ENCODE measurements at regions not wholly inside any gene's neighbourhood (a gene's known extent, or its start where the extent isn't known, plus 50 kb on each side); places are given as distances from the start of the nearest gene placed in this dataset.
"Not testable (repeated sequence)": the region's sequence is repeated elsewhere in the genome, so short reads cannot be mapped to it uniquely, and the experiment has no call there.

DNA sequence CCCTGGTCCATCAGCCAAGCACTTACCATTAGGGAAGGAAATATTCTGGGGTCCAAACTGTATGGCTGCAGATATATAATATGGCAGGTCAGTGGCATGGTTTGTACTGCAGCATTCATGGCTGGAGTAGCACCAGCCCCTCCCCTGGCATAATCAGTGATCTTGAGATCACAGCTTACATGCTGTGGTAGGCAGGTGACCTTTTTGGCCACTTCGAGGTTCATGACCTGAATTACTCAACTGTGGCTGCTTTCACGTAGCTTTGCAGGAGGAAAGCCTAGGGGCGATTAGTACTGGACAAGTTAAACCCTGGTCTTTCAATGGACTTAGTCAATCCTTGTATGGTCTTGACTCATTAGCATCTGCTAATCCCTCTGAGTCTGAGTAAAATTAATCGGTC, 169.8 kb downstream of the SPRY2 start:
- DNase-seq, result no peak

DNA sequence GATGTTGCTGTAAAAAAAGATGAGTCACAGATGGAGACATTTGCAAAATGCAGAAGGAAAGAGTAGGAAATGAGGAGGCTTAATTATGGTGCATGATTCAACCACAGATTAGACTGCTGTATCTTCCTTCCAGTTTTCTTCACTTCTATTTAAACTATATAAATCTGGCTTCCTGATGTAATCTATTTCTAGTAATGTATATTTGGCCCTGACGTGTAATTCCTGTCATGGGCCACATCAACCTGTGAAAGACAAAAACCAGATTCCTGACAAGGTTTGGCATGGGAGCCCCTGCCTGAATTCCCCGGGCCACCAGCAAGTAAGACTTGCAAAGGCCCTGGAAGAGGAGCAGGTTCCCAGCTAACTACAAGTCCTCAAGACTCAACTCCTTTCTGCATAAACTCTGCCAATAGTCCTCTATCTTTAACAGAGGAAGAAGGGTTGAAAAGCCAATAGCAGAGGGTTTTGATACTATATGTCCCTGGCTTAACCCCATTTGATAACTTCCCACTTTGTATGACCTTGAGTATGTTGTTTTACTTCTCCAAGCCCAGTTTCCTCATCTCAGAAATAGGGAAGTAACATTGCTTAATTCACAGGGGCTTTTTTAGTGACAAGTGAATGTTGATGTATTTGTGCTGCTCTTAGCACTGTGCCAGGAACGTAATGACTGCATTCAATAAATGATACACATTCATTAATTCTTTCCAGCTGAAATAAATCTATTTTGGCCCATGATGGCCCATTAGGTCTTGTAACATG, 172.7 kb downstream of the SPRY2 start:
- no peak for DNase-seq

DNA sequence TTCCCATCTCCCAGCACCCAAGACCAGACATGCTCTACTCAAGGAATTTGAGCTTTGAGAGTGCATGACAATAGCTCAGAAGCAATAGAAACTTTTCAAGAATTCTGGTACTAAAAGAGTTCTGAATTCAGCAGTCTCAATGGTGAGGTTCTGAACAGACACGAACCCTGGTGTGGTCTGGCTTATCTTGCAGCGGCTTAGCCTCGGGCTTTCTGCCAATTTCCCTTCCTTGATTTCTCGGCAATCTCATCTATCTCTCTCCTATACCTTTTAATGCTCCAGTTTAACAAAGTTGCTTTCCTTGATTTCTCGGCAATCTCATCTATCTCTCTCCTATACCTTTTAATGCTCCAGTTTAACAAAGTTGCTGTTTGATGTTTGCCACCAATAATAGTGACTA, 174.6 kb downstream of the SPRY2 start:
- no peak for DNase-seq

DNA sequence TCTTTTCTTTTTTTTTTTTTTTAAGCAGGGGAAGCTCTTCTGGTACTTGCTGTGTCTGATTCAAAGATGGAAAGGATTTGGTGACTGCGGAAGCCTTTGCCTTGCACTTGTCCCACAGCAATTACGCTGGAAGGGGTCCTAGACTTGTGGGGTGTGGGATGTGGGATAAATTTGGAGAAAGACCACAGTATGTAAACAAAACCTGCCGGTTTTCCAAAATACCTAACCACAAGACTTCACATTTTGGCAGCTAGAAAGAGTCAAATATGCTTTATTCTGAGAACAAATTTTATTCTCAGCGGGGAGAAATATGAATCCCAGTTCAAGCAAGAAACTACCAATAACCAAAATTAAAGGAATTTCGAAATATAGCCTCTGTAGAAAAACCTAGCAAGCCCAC, 176.5 kb downstream of the SPRY2 start:
- DNase-seq, result no peak

DNA sequence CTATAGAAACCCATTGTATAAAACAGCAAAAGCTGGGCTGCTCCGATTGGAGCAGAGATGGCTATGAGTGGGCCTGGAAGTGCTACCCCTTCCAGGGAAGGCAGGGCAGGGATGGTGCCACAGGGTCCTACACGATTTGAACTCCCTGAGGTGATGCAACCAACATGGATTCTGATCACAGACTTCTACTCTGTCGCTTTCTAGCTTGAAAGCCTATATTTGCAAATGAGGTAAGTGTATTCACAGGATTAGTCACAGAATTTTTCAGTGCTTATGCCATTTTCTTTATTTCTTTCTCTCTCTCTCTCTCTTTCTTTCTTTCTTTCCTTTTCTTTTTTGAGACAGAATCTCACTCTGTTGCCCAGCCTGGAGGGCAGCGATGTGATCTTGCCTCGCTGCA, 179.0 kb downstream of the SPRY2 start:
- no peak for DNase-seq

- no peak for DNase-seq
Observed at GRCh38 chr13:80161219-80161618, 179.7 kb downstream of the SPRY2 start.

GRCh38 chr13:80160110-80160509, 180.8 kb downstream of the SPRY2 start:
- no peak for DNase-seq

DNA sequence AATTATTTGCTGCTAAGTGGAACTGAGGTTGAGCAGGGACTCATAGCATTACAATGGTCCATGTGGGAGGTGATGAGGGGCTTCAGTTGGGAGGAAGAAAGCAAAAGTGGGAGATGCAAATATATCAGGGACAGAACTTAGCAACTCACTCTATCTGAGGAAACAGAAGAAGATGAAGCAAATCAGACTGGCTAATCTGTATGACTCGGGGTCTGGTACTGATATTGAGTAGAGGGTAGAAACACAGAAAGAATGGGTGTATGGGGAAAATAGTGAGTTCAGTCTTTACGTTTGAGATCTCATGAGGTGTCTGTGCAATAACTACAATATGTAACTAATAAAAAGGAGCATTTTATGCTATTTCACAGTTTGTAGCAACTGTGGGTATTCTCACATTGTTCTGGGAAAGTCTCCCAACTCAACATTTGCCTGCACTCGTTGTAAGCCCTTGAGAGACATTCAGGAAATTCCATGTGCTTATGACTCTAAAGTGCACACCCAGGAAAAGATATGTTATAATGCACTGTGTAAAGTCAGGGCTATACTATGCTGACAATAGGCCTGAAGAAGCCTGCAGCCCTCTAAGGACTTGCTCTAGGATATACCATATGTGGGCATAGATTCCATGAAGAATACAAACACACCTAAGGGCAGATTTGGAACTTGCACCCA, 183.5 kb downstream of the SPRY2 start:
- no peak for DNase-seq

- not testable (repeated sequence) for DNase-seq
Observed at GRCh38 chr13:80152142-80152541, 188.8 kb downstream of the SPRY2 start.

GRCh38 chr13:80151016-80151415, 189.9 kb downstream of the SPRY2 start:
- no peak for DNase-seq

- DNase-seq, result no peak
Observed at GRCh38 chr13:80149736-80150135, 191.2 kb downstream of the SPRY2 start.

DNA sequence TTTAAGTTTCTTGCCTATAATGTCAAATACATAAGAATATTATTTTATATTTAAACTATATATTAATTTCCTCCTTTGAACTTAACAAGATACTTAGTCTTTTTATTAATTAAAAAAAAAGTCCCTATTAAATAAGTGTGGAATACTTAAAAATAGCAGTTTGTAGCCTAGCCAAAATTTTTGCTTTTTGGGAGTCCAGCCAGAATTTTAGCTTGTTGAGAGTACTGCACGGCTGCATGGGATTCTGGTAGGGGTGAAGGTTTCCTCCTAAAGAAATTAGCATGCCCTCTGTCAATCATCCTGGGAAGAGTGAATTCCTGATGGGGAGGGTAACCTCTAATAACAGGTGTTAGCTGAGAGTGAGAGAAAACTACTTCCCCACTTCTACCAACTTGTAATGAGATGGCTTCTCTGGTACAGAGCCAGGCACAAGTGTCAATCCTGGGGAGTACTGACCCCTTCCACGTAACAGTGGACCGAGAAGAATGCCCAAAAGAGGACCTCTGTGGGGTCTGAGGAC, 195.7 kb downstream of the SPRY2 start:
- DNase-seq, result no peak

DNA sequence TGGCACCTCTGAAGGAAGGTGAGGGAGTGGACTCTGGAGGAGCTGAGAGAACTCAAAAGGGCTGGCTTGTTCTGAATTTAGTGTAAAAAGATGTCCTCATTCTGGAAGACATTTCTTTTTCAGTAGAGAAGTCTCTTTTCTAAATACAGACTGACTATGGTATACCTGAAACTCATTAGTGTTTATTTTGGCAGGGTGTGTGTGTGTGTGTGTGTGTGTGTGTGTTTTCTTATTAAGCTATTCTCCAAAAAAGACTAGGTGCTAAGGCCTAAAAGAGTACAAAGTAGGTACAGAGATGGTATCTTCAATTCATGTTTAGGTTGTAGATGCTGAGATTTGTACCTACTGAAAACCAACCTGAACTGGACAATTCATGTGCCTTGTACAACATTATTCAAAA, 196.4 kb downstream of the SPRY2 start:
- no peak for DNase-seq

DNA sequence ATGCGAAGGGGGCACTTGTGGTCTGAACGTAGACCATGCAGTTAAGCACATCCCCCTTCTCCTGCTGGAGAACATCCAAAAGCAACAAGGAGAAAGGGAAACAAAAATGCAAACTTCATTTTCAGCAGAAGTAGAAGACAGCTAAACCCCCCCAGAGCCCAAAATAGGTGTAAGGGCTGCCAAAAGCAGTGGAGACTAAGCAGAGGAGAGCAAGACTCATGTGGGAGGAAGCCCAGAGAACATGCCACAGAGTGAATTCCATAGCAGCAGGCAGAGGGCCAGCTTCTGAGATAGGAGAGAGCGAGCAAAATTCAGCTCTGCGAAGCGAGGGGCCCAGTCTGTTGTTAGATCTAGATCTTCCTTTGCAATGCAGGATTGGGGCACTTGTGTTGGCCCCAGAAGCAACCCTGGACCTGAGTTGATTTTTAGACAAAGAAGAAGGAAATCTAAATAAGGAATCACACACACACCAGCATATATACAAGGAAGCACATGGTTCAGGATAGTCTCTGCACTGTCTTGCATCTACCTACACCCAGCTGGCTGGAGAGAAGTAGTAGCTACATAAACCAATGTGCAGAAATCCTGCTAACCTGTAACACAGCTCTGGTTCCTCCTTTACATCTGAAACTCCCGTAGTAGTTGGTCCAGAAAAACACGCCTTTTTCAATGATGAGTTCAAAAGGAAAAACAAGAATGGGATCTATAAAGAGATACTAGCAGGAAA, 199.6 kb downstream of the SPRY2 start:
- DNase-seq, result no peak

DNA sequence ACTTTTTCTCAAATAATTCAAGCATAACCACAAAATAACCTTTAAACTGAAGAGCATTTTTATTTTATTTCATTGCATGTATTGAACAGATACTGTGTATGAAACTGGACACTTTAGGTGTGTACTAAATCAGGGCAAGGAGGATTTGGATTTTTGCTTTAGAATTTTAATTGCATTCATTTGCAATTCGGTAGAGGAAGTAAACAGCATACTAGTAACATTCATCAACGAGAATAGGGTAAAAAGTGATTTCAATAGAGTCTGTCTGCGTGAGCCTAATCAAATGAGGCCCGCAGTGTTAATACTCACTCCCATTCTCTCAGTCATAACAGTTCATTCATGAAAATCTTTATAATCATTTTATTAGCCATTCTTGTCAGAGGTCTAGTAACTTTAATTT, 200.2 kb downstream of the SPRY2 start:
- DNase-seq, result no peak

GRCh38 chr13:80139196-80139595, 201.7 kb downstream of the SPRY2 start:
- DNase-seq, result no peak

- DNase-seq, result no peak
Observed at GRCh38 chr13:80137994-80138393, 202.9 kb downstream of the SPRY2 start.

- DNase-seq, result no peak
Observed at GRCh38 chr13:80134346-80134745, 206.6 kb downstream of the SPRY2 start.

DNA sequence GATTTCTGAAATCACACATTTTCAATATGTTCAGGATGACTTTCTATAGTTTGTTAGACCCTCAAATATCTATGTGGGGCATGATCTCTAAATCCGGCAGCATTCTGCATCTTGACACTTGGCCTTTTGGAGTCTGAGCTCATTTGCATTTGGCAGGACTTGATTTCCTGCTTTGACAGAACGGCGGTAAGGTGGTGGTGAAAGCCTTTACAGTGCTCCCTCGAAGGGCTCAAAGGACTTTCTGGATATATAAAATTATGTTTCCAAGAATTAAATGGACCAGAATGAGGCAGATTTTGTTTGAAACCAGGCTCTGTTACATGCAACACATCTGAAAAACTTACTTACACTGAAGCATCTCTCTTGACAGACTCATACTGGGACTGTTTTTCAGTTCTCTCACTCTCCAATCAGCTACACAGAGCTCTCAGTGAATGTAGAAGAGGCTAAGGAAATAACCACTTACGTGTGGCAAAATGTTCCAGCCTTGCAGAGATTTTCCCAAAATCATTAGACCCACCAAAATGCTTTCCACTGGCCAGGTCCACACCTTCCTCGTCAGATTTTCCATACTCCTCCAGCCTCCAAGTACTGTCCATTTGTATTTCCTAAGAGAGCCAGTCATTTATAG, 207.2 kb downstream of the SPRY2 start:
- no peak for DNase-seq

DNA sequence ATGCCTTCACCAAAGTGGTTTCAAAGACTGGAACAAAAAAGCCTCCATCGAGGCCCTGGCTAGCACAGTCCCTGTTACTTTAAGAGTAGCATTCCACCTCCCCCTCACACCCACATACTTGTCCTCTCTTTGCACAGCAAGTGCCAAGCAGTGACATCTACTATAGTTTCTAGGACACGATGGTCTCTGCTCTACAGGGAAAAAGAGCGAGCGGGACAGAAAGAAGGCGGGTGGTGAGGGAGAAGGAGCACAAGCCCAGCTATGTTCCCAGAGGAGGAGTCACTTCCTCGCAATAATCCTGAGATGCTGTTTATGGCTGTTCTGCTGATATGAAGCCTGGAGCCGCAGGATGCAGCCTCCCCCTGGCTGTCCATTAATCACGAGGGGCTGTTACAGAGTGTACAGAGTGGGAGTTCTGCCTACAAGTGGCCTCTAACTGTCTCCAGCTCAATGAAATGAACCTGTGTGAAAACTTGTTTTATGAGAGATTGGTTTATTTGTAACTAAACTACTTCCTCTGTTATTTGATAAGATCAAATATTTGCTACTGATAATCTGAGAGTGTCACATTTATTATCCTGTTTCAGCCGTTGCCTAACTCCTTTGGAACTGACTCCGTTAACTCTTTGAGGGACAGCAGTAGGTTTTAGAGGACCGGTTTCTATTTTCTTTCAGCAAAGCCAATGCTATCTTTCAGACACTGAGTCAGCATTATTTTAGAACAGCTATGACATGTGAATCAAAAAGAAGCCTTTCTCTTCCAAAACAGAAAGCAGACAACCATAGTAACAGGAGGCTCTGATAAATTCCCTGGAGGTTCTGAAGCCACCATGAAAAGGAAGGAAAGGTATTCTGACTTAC, 208.0 kb downstream of the SPRY2 start:
- no peak for DNase-seq

- DNase-seq, result no peak
Observed at GRCh38 chr13:80131204-80131603, 209.7 kb downstream of the SPRY2 start.

GRCh38 chr13:80126389-80127068, 214.4 kb downstream of the SPRY2 start:
- no peak for DNase-seq
